ENCODE measurements at regions not wholly inside any gene's neighbourhood (a gene's known extent, or its start where the extent isn't known, plus 50 kb on each side); places are given as distances from the start of the nearest gene placed in this dataset.
A peak's percentile ranks its signal among the peaks of the same experiment; 100 is the strongest.

GRCh38 chr4:75259306-75259705 is 254.9 kb downstream of the RCHY1 start:
- H3K4me3 Mint-ChIP-seq: no peak overlapping the region
- H2AFZ ChIP-seq (ENCODE audit: low read length): no peak overlapping the region

More at GRCh38 chr4:75259306-75259705, 254.9 kb downstream of the RCHY1 start:
- Histone ChIP-seq H3K27ac (ENCODE audit: insufficient read length, low read depth, low read length) (no peak overlapping the region), H2BK5ac (ENCODE audit: insufficient read length, low read length) (no peak overlapping the region), H3K14ac (ENCODE audit: insufficient read depth, low read length) (no peak overlapping the region), H3K4me2 (ENCODE audit: insufficient read depth, insufficient read length, low read length) (no peak overlapping the region), H2BK20ac (ENCODE audit: low read depth, low read length, poor library complexity, severe bottlenecking) (no peak overlapping the region), H3K79me2 (ENCODE audit: insufficient read depth, low read length) (no peaks in the 10 kb centered on the region), H3K4ac (ENCODE audit: low read depth, low read length) (no peak overlapping the region), H3K4me1 (ENCODE audit: insufficient read depth, low read length) (no peaks in the 10 kb centered on the region), H2BK120ac (ENCODE audit: low read depth, low read length, poor library complexity, severe bottlenecking) (no peak overlapping the region), H2AK5ac (ENCODE audit: insufficient read length, low read length) (no peak overlapping the region), H3K18ac (ENCODE audit: insufficient read length, low read depth, low read length) (no peak overlapping the region), H3T11ph (ENCODE audit: low read length) (no peak overlapping the region), H4K91ac (ENCODE audit: insufficient read length, low read depth, low read length) (no peak overlapping the region), H4K5ac (ENCODE audit: insufficient read length, low read depth, low read length) (no peak overlapping the region), H3K23me2 (ENCODE audit: insufficient read length, low read depth, low read length, poor library complexity, severe bottlenecking) (no peaks in the 10 kb centered on the region), H3K9ac (ENCODE audit: extremely low read depth, insufficient read length, low read length) (no peak overlapping the region), H4K20me1 (ENCODE audit: control insufficient read depth, insufficient read depth, insufficient read length) (no peaks in the 10 kb centered on the region), H3K79me1 (ENCODE audit: insufficient read depth, low read depth, low read length, poor library complexity, severe bottlenecking) (no peaks in the 10 kb centered on the region), H3K9me3 (ENCODE audit: control insufficient read depth, low read depth, low read length) (no peaks in the 10 kb centered on the region), H2BK12ac (ENCODE audit: insufficient read length, low read depth, low read length) (no peak overlapping the region), H3K23ac (ENCODE audit: insufficient read length, low read depth, low read length) (no peak overlapping the region), H2BK15ac (ENCODE audit: low read depth, low read length) (no peak overlapping the region), H4K8ac (replicated peaks; ENCODE audit: insufficient read length, low read depth, low read length) (no peak overlapping the region), H3K56ac (ENCODE audit: insufficient read length, low read depth, low read length) (no peak overlapping the region), H3K27me3 (ENCODE audit: insufficient read depth, low read length) (no peaks in the 10 kb centered on the region)
- no CpG with 5 or more reads among the region's 2 CpGs for WGBS (ENCODE audit: extremely low coverage, insufficient read length, low lambda C conversion rate)
- no peak for DNase-seq
- no peaks in the 10 kb centered on the region; the same call in 1 of the 2 replicates for H3K27me3 Mint-ChIP-seq (ENCODE audit: low read depth)
- H3K4me1 Mint-ChIP-seq: peaks cover 18 to 23% of the 10 kb centered on the region in 2 experiments
- H3K9me3 Mint-ChIP-seq: peaks cover 0 to 1% of the 10 kb centered on the region in 2 experiments; a peak in 1 of 5 replicates
- H3K36me3 Mint-ChIP-seq (ENCODE audit: insufficient read depth in 1 of 3, low read depth in 3 of 3): no peaks in the 10 kb centered on the region
- H3K27ac Mint-ChIP-seq: peak overlapping the region in 1 of 3 experiments; percentile 25; a peak in 2 of 7 replicates
- TF ChIP-seq CTCF (conservative IDR thresholded peaks at IDR 0.05): no peak

All from H9 (cell line).